GM23338 (cell line): ENCODE measurements at regions not wholly inside any gene's neighbourhood (a gene's known extent, or its start where the extent isn't known, plus 50 kb on each side); places are given as distances from the start of the nearest gene placed in this dataset.

ENCODE experiments used
- ATAC-seq: fragments of 200-7000 bp; cut with Tn5 transposase; 3 replicates; pipeline ENCODE4 v1.9.1; 2020
- DNase-seq: peaks from one replicate; pipeline ENCODE4 v3.0.0-alpha.2; 2015; ENCODE audit warnings: low spot score
- H2AFZ ChIP-seq: fragments of 200-600 bp; sonication (generic); 2 replicates; pipeline ENCODE4 v1.8.0; 2016; ENCODE audit warnings: antibody characterized with exemption, mild to moderate bottlenecking, moderate library complexity
- H3F3A ChIP-seq: fragments of 200-600 bp; sonication (generic); replicated peaks from 2 replicates; pipeline ENCODE4 v1.8.0; 2017; ENCODE audit warnings: antibody characterized with exemption, mixed run types, low read depth
- H3K27ac ChIP-seq: fragments of 200-600 bp; sonication (generic); 2 replicates; pipeline ENCODE4 v1.6.1; 2016; ENCODE audit warnings: low read depth
- H3K27me3 ChIP-seq: fragments of 200-600 bp; sonication (generic); 2 replicates; pipeline ENCODE4 v1.8.0; 2016; ENCODE audit warnings: mild to moderate bottlenecking, mixed run types, moderate library complexity; ENCODE audit not compliant: insufficient read depth
- H3K36me3 ChIP-seq: fragments of 200-600 bp; sonication (generic); 2 replicates; pipeline ENCODE4 v1.8.0; 2016; ENCODE audit warnings: mild to moderate bottlenecking; ENCODE audit not compliant: insufficient read depth
- H3K4me1 ChIP-seq: fragments of 200-600 bp; sonication (generic); 2 replicates; pipeline ENCODE4 v1.8.0; 2016; ENCODE audit warnings: mild to moderate bottlenecking, moderate library complexity; ENCODE audit not compliant: insufficient read depth
- H3K4me2 ChIP-seq: fragments of 200-600 bp; sonication (generic); 2 replicates; pipeline ENCODE4 v1.7.1; 2017; ENCODE audit warnings: mixed run types
- H3K4me3 ChIP-seq: fragments of 200-600 bp; sonication (generic); 2 replicates; pipeline ENCODE4 v1.6.1; 2016; ENCODE audit warnings: mixed run types
- H3K79me2 ChIP-seq: fragments of 200-600 bp; sonication (generic); replicated peaks from 2 replicates; pipeline ENCODE4 v1.8.0; 2017; ENCODE audit warnings: mild to moderate bottlenecking; ENCODE audit not compliant: insufficient read depth
- H3K9me2 ChIP-seq: fragments of 200-600 bp; sonication (generic); 2 replicates; pipeline ENCODE4 v1.8.0; 2017; ENCODE audit not compliant: insufficient read depth
- H4K20me1 ChIP-seq: fragments of 200-600 bp; sonication (generic); replicated peaks from 2 replicates; pipeline ENCODE4 v1.8.0; 2017; ENCODE audit warnings: mild to moderate bottlenecking; ENCODE audit not compliant: insufficient read depth
- H3K27ac Mint-ChIP-seq: 2 replicates; pipeline ENCODE4 v1.8.0; 2020; ENCODE audit warnings: inconsistent platforms, mild to moderate bottlenecking, moderate library complexity, mixed read lengths
- H3K27me3 Mint-ChIP-seq: 3 replicates; pipeline ENCODE4 v1.8.0; 2022; ENCODE audit warnings: low read depth, mild to moderate bottlenecking, moderate library complexity, mixed read lengths, inconsistent platforms; ENCODE audit not compliant: insufficient read depth, poor library complexity
- H3K36me3 Mint-ChIP-seq: 3 replicates; pipeline ENCODE4 v1.8.0; 2021; ENCODE audit warnings: low read depth, mild to moderate bottlenecking, inconsistent platforms, moderate library complexity, mixed read lengths
- H3K4me1 Mint-ChIP-seq: 3 replicates; pipeline ENCODE4 v1.8.0; 2020; ENCODE audit warnings: mild to moderate bottlenecking, inconsistent platforms, mixed read lengths
- H3K4me3 Mint-ChIP-seq: 3 replicates; pipeline ENCODE4 v1.8.0; 2021; ENCODE audit warnings: moderate library complexity, mild to moderate bottlenecking, inconsistent platforms, mixed read lengths
- H3K9me3 Mint-ChIP-seq: 3 replicates; pipeline ENCODE4 v1.8.0; 2020; ENCODE audit warnings: moderate library complexity, mild to moderate bottlenecking, inconsistent platforms, mixed read lengths
- CREB1 ChIP-seq: fragments of 250-450 bp; sonication (Bioruptor Pico); IDR thresholded peaks from 2 replicates; pipeline ENCODE4 v1.5.0; 2020; ENCODE audit warnings: low read depth, mild to moderate bottlenecking, moderate library complexity
- ETS1 ChIP-seq: IDR thresholded peaks from 2 replicates; pipeline ENCODE4 v1.6.1; 2016; ENCODE audit warnings: antibody characterized with exemption
- EZH2phosphoT487 ChIP-seq: fragments of 200-600 bp; sonication (generic); IDR thresholded peaks from one replicate; pipeline ENCODE4 v1.8.1; 2018; ENCODE audit warnings: antibody characterized with exemption; ENCODE audit not compliant: unreplicated experiment
- JUNB ChIP-seq: IDR thresholded peaks from one replicate; pipeline ENCODE4 v1.6.1; 2016; ENCODE audit warnings: antibody characterized with exemption; ENCODE audit not compliant: unreplicated experiment
- REST ChIP-seq: IDR thresholded peaks from one replicate; pipeline ENCODE4 v1.6.1; 2018; ENCODE audit warnings: antibody characterized with exemption; ENCODE audit not compliant: unreplicated experiment
- STAT1 ChIP-seq: IDR thresholded peaks from one replicate; pipeline ENCODE4 v1.6.1; 2016; ENCODE audit warnings: antibody characterized with exemption; ENCODE audit not compliant: unreplicated experiment
- ZNF462 ChIP-seq: fragments of 250-450 bp; sonication (Bioruptor Pico); IDR thresholded peaks from 2 replicates; pipeline ENCODE4 v1.5.0; 2020; ENCODE audit warnings: mild to moderate bottlenecking, moderate library complexity

- TF ChIP-seq REST (no peak), CREB1 (CRISPR knock-in tag) (no peak), EZH2phosphoT487 (no peak), ETS1 (no peak), JUNB (no peak), STAT1 (no peak)
Observed at GRCh38 chr12:39161465-39162085, 256.2 kb upstream of the CPNE8 start (continued).

GRCh38 chr12:39157696-39158342 is 252.4 kb upstream of the CPNE8 start:
- no peaks in the 10 kb centered on the region; the same call in 2 of the 3 replicates for H3K9me3 Mint-ChIP-seq
- Histone ChIP-seq H3K9me2 (0 out of 2 replicates have a peak, but pooled peaks cover 9% of the 10 kb centered on the region), H3K27me3 (no peaks in the 10 kb centered on the region), H3K79me2 (no peaks in the 10 kb centered on the region), H4K20me1 (no peaks in the 10 kb centered on the region), H3K36me3 (no peaks in the 10 kb centered on the region), H3F3A (no peaks in the 10 kb centered on the region), H3K4me2 (no peak overlapping the region), H2AFZ (no peak overlapping the region), H3K4me1 (no peaks in the 10 kb centered on the region), H3K27ac (no peak overlapping the region), H3K4me3 (no peak overlapping the region)
- H3K4me1 Mint-ChIP-seq: no peaks in the 10 kb centered on the region
- ATAC-seq: no peak
- H3K27me3 Mint-ChIP-seq: peaks cover 1% of the 10 kb centered on the region
- no peak overlapping the region for H3K4me3 Mint-ChIP-seq
- H3K27ac Mint-ChIP-seq: no peak overlapping the region
- DNase-seq: no peak
- H3K36me3 Mint-ChIP-seq: no peaks in the 10 kb centered on the region
- TF ChIP-seq ETS1 (no peak), EZH2phosphoT487 (no peak), ZNF462 (no peak), REST (no peak)
